ENCODE measurements at regions not wholly inside any gene's neighbourhood (a gene's known extent, or its start where the extent isn't known, plus 50 kb on each side); places are given as distances from the start of the nearest gene placed in this dataset.

DNA sequence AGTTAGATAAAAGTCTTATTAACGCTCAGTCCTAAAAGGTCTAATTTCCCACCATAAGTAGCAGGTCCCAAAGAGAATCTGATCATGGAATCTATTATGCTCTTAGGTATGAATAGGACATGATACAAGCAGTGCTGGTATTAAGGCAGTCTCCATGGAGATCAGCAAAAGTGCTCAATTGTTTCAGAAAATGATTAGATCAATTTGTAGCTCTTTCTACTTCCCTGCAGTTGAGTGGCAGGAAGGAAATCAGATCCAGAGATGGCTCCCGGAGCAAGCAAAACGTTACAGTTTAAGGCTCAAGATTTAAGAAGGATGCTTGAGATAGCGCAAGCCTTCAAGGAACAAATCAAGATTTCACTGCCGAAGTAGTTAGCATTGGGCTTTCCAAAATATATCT, 205.7 kb downstream of the DRD1 start:
- TF ChIP-seq, protein P1, sequence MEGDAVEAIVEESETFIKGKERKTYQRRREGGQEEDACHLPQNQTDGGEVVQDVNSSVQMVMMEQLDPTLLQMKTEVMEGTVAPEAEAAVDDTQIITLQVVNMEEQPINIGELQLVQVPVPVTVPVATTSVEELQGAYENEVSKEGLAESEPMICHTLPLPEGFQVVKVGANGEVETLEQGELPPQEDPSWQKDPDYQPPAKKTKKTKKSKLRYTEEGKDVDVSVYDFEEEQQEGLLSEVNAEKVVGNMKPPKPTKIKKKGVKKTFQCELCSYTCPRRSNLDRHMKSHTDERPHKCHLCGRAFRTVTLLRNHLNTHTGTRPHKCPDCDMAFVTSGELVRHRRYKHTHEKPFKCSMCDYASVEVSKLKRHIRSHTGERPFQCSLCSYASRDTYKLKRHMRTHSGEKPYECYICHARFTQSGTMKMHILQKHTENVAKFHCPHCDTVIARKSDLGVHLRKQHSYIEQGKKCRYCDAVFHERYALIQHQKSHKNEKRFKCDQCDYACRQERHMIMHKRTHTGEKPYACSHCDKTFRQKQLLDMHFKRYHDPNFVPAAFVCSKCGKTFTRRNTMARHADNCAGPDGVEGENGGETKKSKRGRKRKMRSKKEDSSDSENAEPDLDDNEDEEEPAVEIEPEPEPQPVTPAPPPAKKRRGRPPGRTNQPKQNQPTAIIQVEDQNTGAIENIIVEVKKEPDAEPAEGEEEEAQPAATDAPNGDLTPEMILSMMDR (IDR thresholded peaks at IDR 0.05), result no peak
- no peak for TF ChIP-seq POLR2A (IDR thresholded peaks at IDR 0.05)
